ENCODE measurements at regions not wholly inside any gene's neighbourhood (a gene's known extent, or its start where the extent isn't known, plus 50 kb on each side); places are given as distances from the start of the nearest gene placed in this dataset.

DNA sequence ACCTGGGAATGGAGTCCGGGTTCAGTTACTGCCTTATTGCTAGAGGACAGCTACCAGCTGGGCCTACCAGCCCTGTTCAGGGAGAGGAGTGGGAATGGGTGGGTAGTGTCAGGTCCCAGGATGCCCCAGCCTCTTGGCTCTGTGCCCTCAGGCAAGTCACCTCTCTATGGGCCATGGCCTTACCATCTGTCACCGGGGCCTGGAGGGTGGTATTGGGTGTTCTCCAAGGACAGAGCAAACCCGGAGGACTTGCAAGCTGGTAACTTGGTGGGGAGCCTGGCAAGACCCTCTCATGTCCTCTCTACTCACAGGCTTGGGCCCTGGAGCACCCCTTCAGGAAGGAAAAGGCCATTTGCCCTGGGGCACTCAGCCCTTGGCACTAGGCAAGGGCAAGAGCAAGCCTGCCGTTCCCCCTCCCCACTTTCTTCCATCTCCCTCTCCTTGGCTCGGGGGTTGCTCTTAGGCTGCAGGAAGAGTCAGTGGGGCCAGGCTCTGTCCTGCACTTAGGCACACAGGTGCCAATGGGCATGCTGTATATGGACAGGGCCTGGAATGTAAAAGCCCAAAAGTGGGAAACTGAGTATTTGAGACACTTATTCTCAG is 170.0 kb upstream of the ZNF267 start:
- H3K27ac ChIP-seq (ENCODE audit: low read depth), result no peak overlapping the region
- ATAC-seq (no peak), DNase-seq (ENCODE audit: low spot score) (no peak)
- no peaks in the 10 kb centered on the region for H3F3A ChIP-seq (replicated peaks; ENCODE audit: low read depth)
- H3K27me3 ChIP-seq (ENCODE audit: insufficient read depth), result no peaks in the 10 kb centered on the region
- Mint-ChIP-seq H3K4me3 (no peak overlapping the region), H3K27me3 (ENCODE audit: insufficient read depth, low read depth, poor library complexity) (peaks cover 4% of the 10 kb centered on the region), H3K27ac (no peak overlapping the region), H3K4me1 (peaks cover 7% of the 10 kb centered on the region; the same call in 2 of the 3 replicates), H3K36me3 (ENCODE audit: low read depth) (peaks cover 55% of the 10 kb centered on the region), H3K9me3 (no peaks in the 10 kb centered on the region; the same call in 1 of the 3 replicates)
- 0 out of 2 replicates have a peak, but pooled peaks cover 3% of the 10 kb centered on the region for H4K20me1 ChIP-seq (replicated peaks; ENCODE audit: insufficient read depth)
- peaks cover 3% of the 10 kb centered on the region; the same call in 1 of the 2 replicates for H3K4me1 ChIP-seq (ENCODE audit: insufficient read depth)
- H3K9me2 ChIP-seq (ENCODE audit: insufficient read depth), result no peaks in the 10 kb centered on the region
- TF ChIP-seq ZNF331 (CRISPR knock-in tag; IDR thresholded peaks at IDR 0.05; ENCODE audit: low read depth), result no peak
- TF ChIP-seq, protein P1, sequence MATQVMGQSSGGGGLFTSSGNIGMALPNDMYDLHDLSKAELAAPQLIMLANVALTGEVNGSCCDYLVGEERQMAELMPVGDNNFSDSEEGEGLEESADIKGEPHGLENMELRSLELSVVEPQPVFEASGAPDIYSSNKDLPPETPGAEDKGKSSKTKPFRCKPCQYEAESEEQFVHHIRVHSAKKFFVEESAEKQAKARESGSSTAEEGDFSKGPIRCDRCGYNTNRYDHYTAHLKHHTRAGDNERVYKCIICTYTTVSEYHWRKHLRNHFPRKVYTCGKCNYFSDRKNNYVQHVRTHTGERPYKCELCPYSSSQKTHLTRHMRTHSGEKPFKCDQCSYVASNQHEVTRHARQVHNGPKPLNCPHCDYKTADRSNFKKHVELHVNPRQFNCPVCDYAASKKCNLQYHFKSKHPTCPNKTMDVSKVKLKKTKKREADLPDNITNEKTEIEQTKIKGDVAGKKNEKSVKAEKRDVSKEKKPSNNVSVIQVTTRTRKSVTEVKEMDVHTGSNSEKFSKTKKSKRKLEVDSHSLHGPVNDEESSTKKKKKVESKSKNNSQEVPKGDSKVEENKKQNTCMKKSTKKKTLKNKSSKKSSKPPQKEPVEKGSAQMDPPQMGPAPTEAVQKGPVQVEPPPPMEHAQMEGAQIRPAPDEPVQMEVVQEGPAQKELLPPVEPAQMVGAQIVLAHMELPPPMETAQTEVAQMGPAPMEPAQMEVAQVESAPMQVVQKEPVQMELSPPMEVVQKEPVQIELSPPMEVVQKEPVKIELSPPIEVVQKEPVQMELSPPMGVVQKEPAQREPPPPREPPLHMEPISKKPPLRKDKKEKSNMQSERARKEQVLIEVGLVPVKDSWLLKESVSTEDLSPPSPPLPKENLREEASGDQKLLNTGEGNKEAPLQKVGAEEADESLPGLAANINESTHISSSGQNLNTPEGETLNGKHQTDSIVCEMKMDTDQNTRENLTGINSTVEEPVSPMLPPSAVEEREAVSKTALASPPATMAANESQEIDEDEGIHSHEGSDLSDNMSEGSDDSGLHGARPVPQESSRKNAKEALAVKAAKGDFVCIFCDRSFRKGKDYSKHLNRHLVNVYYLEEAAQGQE (IDR thresholded peaks at IDR 0.05; ENCODE audit: unreplicated experiment), result no peak
- no peak for TF ChIP-seq ZNF114 (CRISPR knock-in tag; IDR thresholded peaks at IDR 0.05)
- TF ChIP-seq, protein P2, sequence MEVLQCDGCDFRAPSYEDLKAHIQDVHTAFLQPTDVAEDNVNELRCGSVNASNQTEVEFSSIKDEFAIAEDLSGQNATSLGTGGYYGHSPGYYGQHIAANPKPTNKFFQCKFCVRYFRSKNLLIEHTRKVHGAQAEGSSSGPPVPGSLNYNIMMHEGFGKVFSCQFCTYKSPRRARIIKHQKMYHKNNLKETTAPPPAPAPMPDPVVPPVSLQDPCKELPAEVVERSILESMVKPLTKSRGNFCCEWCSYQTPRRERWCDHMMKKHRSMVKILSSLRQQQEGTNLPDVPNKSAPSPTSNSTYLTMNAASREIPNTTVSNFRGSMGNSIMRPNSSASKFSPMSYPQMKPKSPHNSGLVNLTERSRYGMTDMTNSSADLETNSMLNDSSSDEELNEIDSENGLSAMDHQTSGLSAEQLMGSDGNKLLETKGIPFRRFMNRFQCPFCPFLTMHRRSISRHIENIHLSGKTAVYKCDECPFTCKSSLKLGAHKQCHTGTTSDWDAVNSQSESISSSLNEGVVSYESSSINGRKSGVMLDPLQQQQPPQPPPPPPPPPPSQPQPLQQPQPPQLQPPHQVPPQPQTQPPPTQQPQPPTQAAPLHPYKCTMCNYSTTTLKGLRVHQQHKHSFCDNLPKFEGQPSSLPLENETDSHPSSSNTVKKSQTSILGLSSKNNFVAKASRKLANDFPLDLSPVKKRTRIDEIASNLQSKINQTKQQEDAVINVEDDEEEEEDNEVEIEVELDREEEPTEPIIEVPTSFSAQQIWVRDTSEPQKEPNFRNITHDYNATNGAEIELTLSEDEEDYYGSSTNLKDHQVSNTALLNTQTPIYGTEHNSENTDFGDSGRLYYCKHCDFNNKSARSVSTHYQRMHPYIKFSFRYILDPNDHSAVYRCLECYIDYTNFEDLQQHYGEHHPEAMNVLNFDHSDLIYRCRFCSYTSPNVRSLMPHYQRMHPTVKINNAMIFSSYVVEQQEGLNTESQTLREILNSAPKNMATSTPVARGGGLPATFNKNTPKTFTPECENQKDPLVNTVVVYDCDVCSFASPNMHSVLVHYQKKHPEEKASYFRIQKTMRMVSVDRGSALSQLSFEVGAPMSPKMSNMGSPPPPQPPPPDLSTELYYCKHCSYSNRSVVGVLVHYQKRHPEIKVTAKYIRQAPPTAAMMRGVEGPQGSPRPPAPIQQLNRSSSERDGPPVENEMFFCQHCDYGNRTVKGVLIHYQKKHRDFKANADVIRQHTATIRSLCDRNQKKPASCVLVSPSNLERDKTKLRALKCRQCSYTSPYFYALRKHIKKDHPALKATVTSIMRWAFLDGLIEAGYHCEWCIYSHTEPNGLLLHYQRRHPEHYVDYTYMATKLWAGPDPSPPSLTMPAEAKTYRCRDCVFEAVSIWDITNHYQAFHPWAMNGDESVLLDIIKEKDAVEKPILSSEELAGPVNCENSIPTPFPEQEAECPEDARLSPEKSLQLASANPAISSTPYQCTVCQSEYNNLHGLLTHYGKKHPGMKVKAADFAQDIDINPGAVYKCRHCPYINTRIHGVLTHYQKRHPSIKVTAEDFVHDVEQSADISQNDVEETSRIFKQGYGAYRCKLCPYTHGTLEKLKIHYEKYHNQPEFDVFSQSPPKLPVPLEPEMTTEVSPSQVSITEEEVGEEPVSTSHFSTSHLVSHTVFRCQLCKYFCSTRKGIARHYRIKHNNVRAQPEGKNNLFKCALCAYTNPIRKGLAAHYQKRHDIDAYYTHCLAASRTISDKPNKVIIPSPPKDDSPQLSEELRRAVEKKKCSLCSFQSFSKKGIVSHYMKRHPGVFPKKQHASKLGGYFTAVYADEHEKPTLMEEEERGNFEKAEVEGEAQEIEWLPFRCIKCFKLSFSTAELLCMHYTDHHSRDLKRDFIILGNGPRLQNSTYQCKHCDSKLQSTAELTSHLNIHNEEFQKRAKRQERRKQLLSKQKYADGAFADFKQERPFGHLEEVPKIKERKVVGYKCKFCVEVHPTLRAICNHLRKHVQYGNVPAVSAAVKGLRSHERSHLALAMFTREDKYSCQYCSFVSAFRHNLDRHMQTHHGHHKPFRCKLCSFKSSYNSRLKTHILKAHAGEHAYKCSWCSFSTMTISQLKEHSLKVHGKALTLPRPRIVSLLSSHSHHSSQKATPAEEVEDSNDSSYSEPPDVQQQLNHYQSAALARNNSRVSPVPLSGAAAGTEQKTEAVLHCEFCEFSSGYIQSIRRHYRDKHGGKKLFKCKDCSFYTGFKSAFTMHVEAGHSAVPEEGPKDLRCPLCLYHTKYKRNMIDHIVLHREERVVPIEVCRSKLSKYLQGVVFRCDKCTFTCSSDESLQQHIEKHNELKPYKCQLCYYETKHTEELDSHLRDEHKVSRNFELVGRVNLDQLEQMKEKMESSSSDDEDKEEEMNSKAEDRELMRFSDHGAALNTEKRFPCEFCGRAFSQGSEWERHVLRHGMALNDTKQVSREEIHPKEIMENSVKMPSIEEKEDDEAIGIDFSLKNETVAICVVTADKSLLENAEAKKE (CRISPR knock-in tag; IDR thresholded peaks at IDR 0.05), result no peak
- TF ChIP-seq, protein P3, sequence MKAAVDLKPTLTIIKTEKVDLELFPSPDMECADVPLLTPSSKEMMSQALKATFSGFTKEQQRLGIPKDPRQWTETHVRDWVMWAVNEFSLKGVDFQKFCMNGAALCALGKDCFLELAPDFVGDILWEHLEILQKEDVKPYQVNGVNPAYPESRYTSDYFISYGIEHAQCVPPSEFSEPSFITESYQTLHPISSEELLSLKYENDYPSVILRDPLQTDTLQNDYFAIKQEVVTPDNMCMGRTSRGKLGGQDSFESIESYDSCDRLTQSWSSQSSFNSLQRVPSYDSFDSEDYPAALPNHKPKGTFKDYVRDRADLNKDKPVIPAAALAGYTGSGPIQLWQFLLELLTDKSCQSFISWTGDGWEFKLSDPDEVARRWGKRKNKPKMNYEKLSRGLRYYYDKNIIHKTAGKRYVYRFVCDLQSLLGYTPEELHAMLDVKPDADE (IDR thresholded peaks at IDR 0.05), result no peak
- TF ChIP-seq, protein P4, sequence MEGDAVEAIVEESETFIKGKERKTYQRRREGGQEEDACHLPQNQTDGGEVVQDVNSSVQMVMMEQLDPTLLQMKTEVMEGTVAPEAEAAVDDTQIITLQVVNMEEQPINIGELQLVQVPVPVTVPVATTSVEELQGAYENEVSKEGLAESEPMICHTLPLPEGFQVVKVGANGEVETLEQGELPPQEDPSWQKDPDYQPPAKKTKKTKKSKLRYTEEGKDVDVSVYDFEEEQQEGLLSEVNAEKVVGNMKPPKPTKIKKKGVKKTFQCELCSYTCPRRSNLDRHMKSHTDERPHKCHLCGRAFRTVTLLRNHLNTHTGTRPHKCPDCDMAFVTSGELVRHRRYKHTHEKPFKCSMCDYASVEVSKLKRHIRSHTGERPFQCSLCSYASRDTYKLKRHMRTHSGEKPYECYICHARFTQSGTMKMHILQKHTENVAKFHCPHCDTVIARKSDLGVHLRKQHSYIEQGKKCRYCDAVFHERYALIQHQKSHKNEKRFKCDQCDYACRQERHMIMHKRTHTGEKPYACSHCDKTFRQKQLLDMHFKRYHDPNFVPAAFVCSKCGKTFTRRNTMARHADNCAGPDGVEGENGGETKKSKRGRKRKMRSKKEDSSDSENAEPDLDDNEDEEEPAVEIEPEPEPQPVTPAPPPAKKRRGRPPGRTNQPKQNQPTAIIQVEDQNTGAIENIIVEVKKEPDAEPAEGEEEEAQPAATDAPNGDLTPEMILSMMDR (conservative IDR thresholded peaks at IDR 0.05; ENCODE audit: low read depth in 2 of 2), result no peak
- TF ChIP-seq STAT1 (IDR thresholded peaks at IDR 0.05; ENCODE audit: unreplicated experiment), result no peak
- no peak for TF ChIP-seq POLR2AphosphoS5 (IDR thresholded peaks at IDR 0.05; ENCODE audit: low read depth)
- TF ChIP-seq EZH2phosphoT487 (IDR thresholded peaks at IDR 0.05; ENCODE audit: unreplicated experiment), result no peak
- no peak for TF ChIP-seq JUNB (IDR thresholded peaks at IDR 0.05; ENCODE audit: unreplicated experiment)
- no peak for TF ChIP-seq EZH2 (IDR thresholded peaks at IDR 0.05; ENCODE audit: low read depth, unreplicated experiment)
- peaks cover 16% of the 10 kb centered on the region for H3K79me2 ChIP-seq (replicated peaks; ENCODE audit: insufficient read depth)
- no peak overlapping the region for H2AFZ ChIP-seq
- H3K4me3 ChIP-seq, result no peak overlapping the region
- H3K4me2 ChIP-seq, result no peak overlapping the region
- no peaks in the 10 kb centered on the region; the same call in 1 of the 2 replicates for H3K36me3 ChIP-seq (ENCODE audit: insufficient read depth)
